Kidney (tissue), 13 donors: ENCODE measurements at regions not wholly inside any gene's neighbourhood (a gene's known extent, or its start where the extent isn't known, plus 50 kb on each side); places are given as distances from the start of the nearest gene placed in this dataset.

Experiments
- DNase-seq, 5 donors: peaks; one replicate each; pipeline ENCODE4 v3.0.0-alpha.2; 2013 to 2020
- FAIRE-seq: peaks from 2 replicates; lab custom pipeline; 2012; peaks lifted over from hg19 to GRCh38; lab: Jason Lieb, UNC
- H3K27ac ChIP-seq, 2 donors: one replicate each; pipeline ENCODE4 v1.7.0; 2013; ENCODE audit warnings: low read depth in 2 of 2, low read length in 2 of 2, inconsistent platforms in 1 of 2
- H3K27me3 ChIP-seq: one replicate; pipeline ENCODE4 v1.7.1; 2013; ENCODE audit warnings: low read length, inconsistent platforms; ENCODE audit not compliant: control insufficient read depth, insufficient read depth
- H3K36me3 ChIP-seq, 3 donors: one replicate each; pipeline versions ENCODE4 v1.7.0 to v1.7.1; 2013; ENCODE audit warnings: low read length in 3 of 3, control low read depth in 1 of 3, inconsistent platforms in 1 of 3; ENCODE audit not compliant: insufficient read depth in 3 of 3, control insufficient read depth in 2 of 3
- H3K4me1 ChIP-seq, 3 donors: one replicate each; pipeline versions ENCODE4 v1.7.0 to v1.7.1; 2013; ENCODE audit warnings: low read length in 3 of 3, inconsistent platforms in 1 of 3, low read depth in 1 of 3; ENCODE audit not compliant: control insufficient read depth in 2 of 3, insufficient read depth in 2 of 3
- H3K4me3 ChIP-seq, 3 donors: one replicate each; pipeline versions ENCODE4 v1.7.0 to v1.8.1; 2013; ENCODE audit warnings: low read length in 3 of 3, control low read depth in 1 of 3, inconsistent platforms in 1 of 3
- H3K9ac ChIP-seq, 3 donors: one replicate each; pipeline versions ENCODE4 v1.7.0 to v1.7.1; 2013; ENCODE audit warnings: low read length in 3 of 3, control low read depth in 1 of 3, inconsistent platforms in 1 of 3
- H3K9me3 ChIP-seq, 3 donors: one replicate each; pipeline versions ENCODE4 v1.7.0 to v1.7.1; 2013; ENCODE audit warnings: low read length in 3 of 3, control low read depth in 1 of 3, inconsistent platforms in 1 of 3; ENCODE audit not compliant: control insufficient read depth in 2 of 3, insufficient read depth in 1 of 3
- intact Hi-C: fragments of 100-400 bp; cut with DNase I; formaldehyde crosslinking; loops from one replicate; pipeline ENCODE4 v1.11.1; 2022
- TF ChIP-seq, protein P1 (sequence below): IDR thresholded peaks from 3 replicates; pipeline ENCODE4 v1.5.1; 2012; ENCODE audit warnings: mild to moderate bottlenecking, moderate library complexity, borderline replicate concordance; ENCODE audit not compliant: insufficient read depth; ENCODE audit errors: extremely low read depth
- donor health status: control.
- donor health status: control.
- donor health status: control.
- donor health status: control.
- donor health status: control.
- donor health status: DM: yes; HTN: yes; CAD: no.
- donor health status: Normal renal cell carcinoma (clear cell type).

DNA sequence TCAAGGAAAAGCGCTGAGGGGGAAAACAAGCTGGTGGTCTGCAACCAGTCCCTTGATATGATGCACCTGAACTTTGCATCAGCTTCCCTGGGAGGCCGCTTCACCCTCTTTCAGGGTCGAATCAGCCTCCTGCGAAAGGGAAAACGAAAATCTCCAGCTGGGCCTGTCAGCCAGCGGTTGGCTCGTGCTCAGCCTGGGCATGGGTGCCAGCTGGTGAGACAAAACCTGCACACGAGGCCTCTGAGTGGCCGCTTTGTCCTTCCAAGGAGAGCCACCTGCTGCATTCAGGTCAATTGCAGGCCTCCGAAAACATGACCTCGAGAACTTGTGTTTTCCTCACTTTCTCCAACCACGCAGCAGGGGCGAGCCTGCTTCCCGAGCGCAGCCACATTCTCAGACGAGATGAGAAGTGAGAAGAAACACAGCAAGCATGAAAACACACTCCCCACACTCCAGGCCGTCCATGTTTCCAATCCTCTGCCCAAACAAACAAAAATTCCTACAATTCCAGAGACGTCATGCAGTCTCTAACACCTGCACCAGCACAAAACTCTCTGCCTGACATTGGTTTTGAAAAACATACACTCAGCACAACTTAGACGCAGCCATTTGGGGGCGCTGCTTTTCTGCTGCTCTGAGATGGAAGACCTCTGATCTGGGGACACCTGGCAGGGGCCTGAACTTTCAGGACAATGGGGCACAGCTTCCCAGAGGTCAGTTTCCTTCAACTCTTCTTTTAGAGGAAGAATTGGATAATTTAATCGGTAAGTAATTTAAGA is 77.1 kb downstream of the DHCR7 start:
- no peaks in the 10 kb centered on the region for H3K4me1 ChIP-seq
- H3K4me3 ChIP-seq, result no peak overlapping the region
- no peaks in the 10 kb centered on the region for H3K9me3 ChIP-seq
- FAIRE-seq (no peak), DNase-seq (no peak)
- intact Hi-C loops, result no loop called here
- H3K27me3 ChIP-seq, result no peaks in the 10 kb centered on the region
- no peaks in the 10 kb centered on the region for H3K36me3 ChIP-seq
- TF ChIP-seq, protein P1, sequence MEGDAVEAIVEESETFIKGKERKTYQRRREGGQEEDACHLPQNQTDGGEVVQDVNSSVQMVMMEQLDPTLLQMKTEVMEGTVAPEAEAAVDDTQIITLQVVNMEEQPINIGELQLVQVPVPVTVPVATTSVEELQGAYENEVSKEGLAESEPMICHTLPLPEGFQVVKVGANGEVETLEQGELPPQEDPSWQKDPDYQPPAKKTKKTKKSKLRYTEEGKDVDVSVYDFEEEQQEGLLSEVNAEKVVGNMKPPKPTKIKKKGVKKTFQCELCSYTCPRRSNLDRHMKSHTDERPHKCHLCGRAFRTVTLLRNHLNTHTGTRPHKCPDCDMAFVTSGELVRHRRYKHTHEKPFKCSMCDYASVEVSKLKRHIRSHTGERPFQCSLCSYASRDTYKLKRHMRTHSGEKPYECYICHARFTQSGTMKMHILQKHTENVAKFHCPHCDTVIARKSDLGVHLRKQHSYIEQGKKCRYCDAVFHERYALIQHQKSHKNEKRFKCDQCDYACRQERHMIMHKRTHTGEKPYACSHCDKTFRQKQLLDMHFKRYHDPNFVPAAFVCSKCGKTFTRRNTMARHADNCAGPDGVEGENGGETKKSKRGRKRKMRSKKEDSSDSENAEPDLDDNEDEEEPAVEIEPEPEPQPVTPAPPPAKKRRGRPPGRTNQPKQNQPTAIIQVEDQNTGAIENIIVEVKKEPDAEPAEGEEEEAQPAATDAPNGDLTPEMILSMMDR, result no peak
- no peak overlapping the region for H3K9ac ChIP-seq
- no peak overlapping the region for H3K27ac ChIP-seq

DNA sequence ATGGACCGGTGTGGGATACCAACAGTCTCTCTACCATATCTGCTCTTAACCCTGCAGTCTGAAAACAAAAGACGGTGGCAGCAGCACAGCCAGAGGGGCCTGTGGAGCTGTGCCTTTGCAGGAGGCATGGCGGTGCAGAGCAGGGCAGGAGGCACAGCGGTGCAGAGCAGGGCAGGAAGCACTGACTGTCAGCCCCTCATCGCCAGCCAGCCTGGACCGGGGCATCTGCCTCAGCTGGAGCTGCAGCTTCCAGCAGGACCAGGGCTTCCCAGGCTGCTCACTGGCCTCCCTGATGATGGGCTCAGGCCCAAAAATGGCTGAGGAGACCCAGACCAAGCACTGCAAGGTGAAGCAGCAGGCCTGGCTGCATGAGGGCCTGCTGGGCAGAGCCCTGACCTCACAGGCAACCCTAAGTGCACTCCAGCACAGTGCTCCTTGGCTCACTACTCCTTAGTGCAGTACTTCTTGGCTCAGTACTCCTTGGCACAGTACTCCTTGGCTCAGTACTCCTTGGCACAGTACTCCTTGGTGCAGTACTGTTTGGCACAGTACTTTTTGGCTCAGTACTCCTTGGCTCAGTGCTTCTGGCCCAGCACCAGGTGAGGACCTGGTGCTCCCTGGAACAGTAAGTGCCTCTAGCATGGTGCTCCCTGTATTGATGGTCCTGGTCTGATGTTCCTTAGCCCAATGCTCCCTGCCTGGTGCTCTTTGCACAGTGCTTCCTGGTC is 78.0 kb downstream of the DHCR7 start:
- Histone ChIP-seq H3K9ac (no peak overlapping the region), H3K4me1 (no peaks in the 10 kb centered on the region), H3K4me3 (no peak overlapping the region), H3K36me3 (no peaks in the 10 kb centered on the region), H3K27ac (no peak overlapping the region), H3K9me3 (no peaks in the 10 kb centered on the region), H3K27me3 (no peaks in the 10 kb centered on the region)
- intact Hi-C loops, result no loop called here
- FAIRE-seq (no peak), DNase-seq (no peak)
- TF ChIP-seq, protein P1, result no peak

DNA sequence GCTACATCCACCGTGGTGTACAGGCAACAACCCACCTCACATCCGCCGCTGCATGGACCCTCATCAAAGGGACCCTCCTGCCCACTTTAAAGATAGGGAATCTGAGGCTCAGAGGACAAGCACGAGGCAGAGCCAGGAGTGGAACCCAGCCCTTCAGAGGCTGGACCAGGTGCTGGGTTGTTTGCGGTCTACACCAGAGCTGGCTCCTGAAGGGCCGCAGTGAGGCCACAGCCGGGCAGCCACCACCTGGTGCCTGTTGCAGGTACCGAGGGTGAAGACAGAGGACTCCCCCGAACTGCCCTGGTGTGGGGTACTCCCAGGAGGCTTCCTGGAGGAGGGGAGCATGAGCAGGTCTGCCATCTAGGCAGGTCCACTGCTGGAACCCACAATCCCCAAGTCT is 78.8 kb downstream of the DHCR7 start:
- Histone ChIP-seq H3K4me1 (no peaks in the 10 kb centered on the region), H3K9ac (no peak overlapping the region), H3K27me3 (no peaks in the 10 kb centered on the region), H3K27ac (no peak overlapping the region), H3K36me3 (no peaks in the 10 kb centered on the region), H3K4me3 (no peak overlapping the region), H3K9me3 (no peaks in the 10 kb centered on the region)
- FAIRE-seq, result no peak
- intact Hi-C loops, result no loop called here
- DNase-seq, result no peak
- TF ChIP-seq, protein P1, result no peak
